ENCODE measurements at regions not wholly inside any gene's neighbourhood (a gene's known extent, or its start where the extent isn't known, plus 50 kb on each side); places are given as distances from the start of the nearest gene placed in this dataset.

DNA sequence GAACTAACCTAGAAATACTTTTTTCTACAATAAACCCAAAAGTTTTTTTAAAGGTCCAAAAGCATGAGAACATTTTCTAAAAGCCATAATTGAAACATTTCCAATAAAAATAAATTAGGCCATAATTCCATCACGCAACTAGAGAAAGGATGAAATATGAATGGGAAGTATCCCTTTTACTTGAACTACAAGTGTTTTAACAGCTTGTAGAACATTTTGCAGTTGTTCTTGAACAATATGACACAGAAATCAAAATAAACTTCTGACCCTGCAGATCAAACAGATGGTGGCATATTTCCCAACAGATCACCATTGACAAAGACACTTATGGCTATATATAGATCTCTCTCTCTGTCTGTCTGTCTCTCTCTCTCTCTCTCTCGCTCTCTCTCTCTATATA, 624.4 kb downstream of the PSAT1 start:
- TF ChIP-seq, protein P1, sequence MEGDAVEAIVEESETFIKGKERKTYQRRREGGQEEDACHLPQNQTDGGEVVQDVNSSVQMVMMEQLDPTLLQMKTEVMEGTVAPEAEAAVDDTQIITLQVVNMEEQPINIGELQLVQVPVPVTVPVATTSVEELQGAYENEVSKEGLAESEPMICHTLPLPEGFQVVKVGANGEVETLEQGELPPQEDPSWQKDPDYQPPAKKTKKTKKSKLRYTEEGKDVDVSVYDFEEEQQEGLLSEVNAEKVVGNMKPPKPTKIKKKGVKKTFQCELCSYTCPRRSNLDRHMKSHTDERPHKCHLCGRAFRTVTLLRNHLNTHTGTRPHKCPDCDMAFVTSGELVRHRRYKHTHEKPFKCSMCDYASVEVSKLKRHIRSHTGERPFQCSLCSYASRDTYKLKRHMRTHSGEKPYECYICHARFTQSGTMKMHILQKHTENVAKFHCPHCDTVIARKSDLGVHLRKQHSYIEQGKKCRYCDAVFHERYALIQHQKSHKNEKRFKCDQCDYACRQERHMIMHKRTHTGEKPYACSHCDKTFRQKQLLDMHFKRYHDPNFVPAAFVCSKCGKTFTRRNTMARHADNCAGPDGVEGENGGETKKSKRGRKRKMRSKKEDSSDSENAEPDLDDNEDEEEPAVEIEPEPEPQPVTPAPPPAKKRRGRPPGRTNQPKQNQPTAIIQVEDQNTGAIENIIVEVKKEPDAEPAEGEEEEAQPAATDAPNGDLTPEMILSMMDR (conservative IDR thresholded peaks at IDR 0.05; ENCODE audit: low read depth, low read length), result no peak
- DNase-seq (ENCODE audit: low read depth), result peak; percentile 60
- H3K4me3 ChIP-seq (ENCODE audit: low read depth, low read length), result no peak overlapping the region

DNA sequence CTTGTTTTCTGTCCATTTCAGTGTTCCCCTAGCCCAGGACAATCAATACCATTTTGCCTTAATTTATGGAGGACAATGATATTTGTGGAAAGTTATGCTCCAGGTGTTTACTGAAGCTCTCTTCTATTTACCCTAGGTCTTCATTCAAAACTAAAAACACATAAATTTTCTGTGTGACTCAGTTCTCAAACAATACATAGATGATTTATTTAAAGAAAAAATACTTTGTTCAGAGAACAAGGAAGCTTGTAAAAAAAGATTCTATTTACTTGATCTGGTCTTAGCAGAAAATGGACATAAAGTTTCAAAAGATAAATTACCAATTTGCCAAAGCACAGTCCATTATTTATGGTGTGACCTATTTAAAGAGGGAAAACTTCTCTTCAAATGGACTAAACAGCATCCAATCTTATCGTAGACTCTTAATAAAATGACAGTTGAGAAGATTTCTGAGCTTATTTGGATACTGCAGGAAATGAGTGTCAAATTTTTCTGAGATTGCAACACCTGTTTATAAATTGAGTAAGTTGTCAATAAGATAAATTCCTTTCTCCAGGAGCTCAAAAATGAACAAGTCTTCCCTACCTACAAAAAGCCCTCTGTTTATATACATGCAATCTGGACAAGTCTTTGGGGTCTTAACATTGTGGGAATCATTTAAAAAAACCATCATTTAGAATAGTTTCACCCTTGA, 627.2 kb downstream of the PSAT1 start:
- no peak for DNase-seq (ENCODE audit: low read depth)
- TF ChIP-seq, protein P1 (conservative IDR thresholded peaks at IDR 0.05; ENCODE audit: low read depth, low read length), result no peak

DNA sequence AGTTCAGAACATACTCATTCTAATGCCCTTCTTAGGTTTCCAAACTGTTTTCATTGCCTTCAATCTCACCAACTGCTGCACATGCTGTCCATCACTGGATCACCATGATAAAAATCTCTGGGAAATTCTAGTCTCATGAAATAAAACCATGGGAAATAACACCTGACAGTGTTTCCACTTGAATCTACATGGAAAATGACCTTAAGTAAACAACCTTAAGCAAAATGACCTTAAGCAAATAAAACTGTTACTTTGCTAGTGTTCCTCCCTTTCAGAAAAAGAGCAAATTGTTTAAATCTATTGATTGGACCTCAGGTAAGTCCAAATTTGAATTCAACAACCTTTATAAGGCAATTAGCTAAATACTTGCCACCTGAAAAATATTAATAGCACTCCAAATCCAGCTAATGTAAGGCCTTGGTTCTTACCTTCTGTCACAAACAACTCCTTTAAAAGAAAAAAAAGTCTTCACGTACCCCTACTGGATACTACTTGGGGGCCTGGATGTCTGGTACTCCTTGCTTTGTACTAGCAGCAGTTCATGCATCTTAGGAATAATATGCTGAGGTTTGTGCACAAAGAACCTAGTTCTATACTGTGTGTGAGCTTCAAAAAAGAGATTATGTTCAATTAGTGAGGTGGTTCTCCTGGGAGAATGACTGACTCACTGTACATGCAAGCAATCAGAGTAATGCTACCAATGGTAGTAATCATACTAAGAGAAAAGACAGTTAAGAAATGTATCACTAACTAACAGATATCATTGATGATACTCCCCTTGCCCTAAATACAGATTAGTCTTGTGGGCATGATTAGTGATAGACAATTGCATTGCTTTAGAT, 630.4 kb downstream of the PSAT1 start:
- no peak for DNase-seq (ENCODE audit: low read depth)
- no peak overlapping the region for H3K4me3 ChIP-seq (ENCODE audit: low read depth, low read length)
- TF ChIP-seq, protein P1 (conservative IDR thresholded peaks at IDR 0.05; ENCODE audit: low read depth, low read length), result no peak

More for the DNA sequence above, 627.2 kb downstream of the PSAT1 start:
- no peak overlapping the region for H3K4me3 ChIP-seq (ENCODE audit: low read depth, low read length)

DNA sequence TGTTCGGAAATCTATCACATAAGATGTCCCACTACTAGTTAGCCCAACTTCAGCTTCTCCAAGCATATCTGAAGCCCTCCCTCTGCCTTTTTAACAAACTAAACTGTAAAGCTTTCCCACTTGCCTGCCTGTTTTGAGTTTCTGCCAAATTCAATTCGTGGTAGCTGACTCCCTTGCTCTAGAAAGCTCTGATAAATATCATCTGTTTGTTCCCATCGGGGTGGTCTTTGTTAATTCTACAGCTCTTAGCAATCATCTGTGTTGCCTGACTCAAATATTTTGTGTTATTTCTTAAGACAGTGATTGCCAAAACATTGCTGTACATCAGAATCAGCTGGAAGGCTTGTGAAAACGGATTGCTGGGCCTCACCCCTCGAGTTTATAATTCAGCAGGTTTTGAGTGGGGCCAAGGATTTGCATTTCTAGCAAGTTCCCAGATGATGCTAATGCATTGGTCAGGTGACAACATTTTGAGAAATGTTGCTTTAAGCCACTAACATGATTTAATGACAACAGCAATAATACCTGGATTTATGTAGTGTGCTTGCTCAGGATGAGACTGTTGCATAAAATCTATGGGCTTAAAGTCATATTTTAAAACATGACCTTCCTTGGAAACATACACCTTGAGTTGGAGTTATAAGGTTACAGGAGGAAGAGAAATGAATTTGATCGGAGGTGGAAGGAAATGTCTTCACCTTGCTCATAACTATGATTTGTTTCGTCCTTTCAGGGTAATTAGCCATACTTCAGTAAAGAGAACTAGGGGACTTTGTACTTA, 631.9 kb downstream of the PSAT1 start:
- no peak for DNase-seq (ENCODE audit: low read depth)
- no peak overlapping the region for H3K4me3 ChIP-seq (ENCODE audit: low read depth, low read length)
- TF ChIP-seq, protein P1 (conservative IDR thresholded peaks at IDR 0.05; ENCODE audit: low read depth, low read length), result no peak

DNA sequence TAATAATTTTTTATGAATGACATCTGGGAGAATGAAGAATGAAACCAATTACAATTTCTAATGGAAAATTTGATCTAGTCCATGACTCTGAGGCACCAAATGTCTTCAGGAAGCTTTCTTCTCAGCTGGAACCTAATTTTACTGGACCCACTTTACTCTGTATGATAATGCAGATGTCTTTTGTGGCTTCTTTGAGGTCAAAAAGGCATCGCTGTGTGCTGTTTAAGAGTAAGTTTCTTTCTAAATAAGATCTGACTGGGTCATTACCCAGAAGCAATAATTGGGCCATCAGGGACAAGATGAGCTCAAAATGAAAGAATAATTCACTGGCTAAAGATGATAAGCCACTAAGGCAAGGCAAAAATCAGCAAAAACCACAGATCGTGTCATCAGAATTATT, 633.4 kb downstream of the PSAT1 start:
- TF ChIP-seq, protein P1 (conservative IDR thresholded peaks at IDR 0.05; ENCODE audit: low read depth, low read length), result no peak
- no peak overlapping the region for H3K4me3 ChIP-seq (ENCODE audit: low read depth, low read length)
- DNase-seq (ENCODE audit: low read depth), result no peak

DNA sequence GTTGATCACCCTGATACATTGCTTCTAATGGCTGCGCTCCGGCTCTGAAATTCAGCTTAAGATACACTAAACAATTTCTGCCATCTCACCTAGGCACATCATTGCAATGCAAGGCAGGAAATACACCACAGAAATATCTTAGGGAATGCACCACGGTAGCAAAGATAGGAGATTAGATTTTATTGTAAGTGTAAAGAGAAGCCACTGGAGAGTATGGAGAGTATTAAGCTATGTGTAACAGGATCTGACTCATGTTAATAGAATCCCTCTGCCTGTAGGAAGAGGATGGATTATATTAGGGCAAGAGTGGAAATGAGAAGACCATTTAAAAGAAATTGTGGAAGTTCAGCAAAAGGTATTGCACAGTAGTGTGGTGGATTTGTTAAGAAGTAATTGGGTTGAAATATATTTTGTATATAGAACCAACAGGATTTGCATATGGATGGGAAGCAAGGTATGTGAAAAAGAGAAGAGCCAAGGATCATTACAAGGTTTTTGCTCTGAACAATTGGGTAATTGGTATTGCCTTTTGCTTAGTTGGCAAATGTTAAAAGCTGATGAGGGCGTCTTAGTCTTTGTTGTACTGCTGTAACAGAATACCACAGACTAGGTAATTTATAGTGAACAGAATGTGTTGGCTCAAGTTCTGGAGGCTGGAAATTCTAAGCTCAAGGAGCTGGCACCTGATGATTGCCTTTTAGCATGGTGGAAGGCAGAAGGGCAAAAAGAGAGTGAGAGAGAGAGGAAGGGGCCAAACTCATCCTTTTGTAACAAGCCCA, 636.1 kb downstream of the PSAT1 start:
- H3K4me3 ChIP-seq (ENCODE audit: low read depth, low read length), result no peak overlapping the region
- DNase-seq (ENCODE audit: low read depth), result peak; percentile 77
- TF ChIP-seq, protein P1 (conservative IDR thresholded peaks at IDR 0.05; ENCODE audit: low read depth, low read length), result no peak
